NCI-H146 treated with DMSO at 0.1 percent for 48 hours (cell line): ENCODE measurements at regions not wholly inside any gene's neighbourhood (a gene's known extent, or its start where the extent isn't known, plus 50 kb on each side); places are given as distances from the start of the nearest gene placed in this dataset.
"Not testable (repeated sequence)": the region's sequence is repeated elsewhere in the genome, so short reads cannot be mapped to it uniquely, and the experiment has no call there.

Experiments
- DNase-seq: peaks from one replicate; lab custom pipeline; 2025; ENCODE audit not compliant: unreplicated experiment; lab: John Stamatoyannopoulos, UW

- DNase-seq = no peak
Observed at GRCh38 chr2:167607731-167608130, 639.7 kb downstream of the STK39 start.

GRCh38 chr2:167607211-167607610 is 640.2 kb downstream of the STK39 start:
- DNase-seq = no peak

GRCh38 chr2:167602122-167602521 is 645.3 kb downstream of the STK39 start:
- DNase-seq = no peak

- no peak for DNase-seq
Observed at GRCh38 chr2:167599219-167599618, 648.2 kb downstream of the STK39 start.

GRCh38 chr2:167595839-167596471 is 651.4 kb downstream of the STK39 start:
- DNase-seq = no peak

GRCh38 chr2:167595021-167595420 is 652.4 kb downstream of the STK39 start:
- no peak for DNase-seq

- DNase-seq = no peak
Observed at GRCh38 chr2:167592441-167592840, 655.0 kb downstream of the STK39 start.

GRCh38 chr2:167582619-167583018 is 664.8 kb downstream of the STK39 start:
- no peak for DNase-seq

- DNase-seq = no peak
Observed at GRCh38 chr2:167581961-167582574, 665.3 kb downstream of the STK39 start.

GRCh38 chr2:167579826-167580225 is 667.6 kb downstream of the STK39 start:
- DNase-seq = no peak

GRCh38 chr2:167575276-167575675 is 672.1 kb downstream of the STK39 start:
- DNase-seq = no peak

- DNase-seq = no peak
Observed at GRCh38 chr2:167572883-167573619, 674.3 kb downstream of the STK39 start.

GRCh38 chr2:167570370-167570769 is 677.0 kb downstream of the STK39 start:
- DNase-seq = no peak

GRCh38 chr2:167563885-167564619 is 675.8 kb downstream of the XIRP2 start:
- not testable (repeated sequence) for DNase-seq

GRCh38 chr2:167558272-167558991 is 670.2 kb downstream of the XIRP2 start:
- not testable (repeated sequence) for DNase-seq

GRCh38 chr2:167555098-167555720 is 666.9 kb downstream of the XIRP2 start:
- no peak for DNase-seq

GRCh38 chr2:167553635-167554034 is 665.4 kb downstream of the XIRP2 start:
- no peak for DNase-seq

- no peak for DNase-seq
Observed at GRCh38 chr2:167551416-167551815, 663.1 kb downstream of the XIRP2 start.

- no peak for DNase-seq
Observed at GRCh38 chr2:167550448-167550847, 662.2 kb downstream of the XIRP2 start.

- no peak for DNase-seq
Observed at GRCh38 chr2:167548396-167548795, 660.1 kb downstream of the XIRP2 start.
